Fibroblast of skin of left quadriceps (primary cell): ENCODE measurements at regions not wholly inside any gene's neighbourhood (a gene's known extent, or its start where the extent isn't known, plus 50 kb on each side); places are given as distances from the start of the nearest gene placed in this dataset.
A peak's percentile ranks its signal among the peaks of the same experiment; 100 is the strongest.

ENCODE experiments used
- DNase-seq, 2 experiments: peaks; one replicate each; pipeline ENCODE4 v3.0.0-alpha.2; 2013; ENCODE audit warnings: low read depth in 2 of 2

GRCh38 chr16:87065446-87066132 is 251.6 kb downstream of the C16orf95 start:
- DNase-seq = no peak

- no peak for DNase-seq
These were observed 250.8 kb downstream of the C16orf95 start for GRCh38 chr16:87066133-87067002.

GRCh38 chr16:87067003-87067556 is 250.1 kb downstream of the C16orf95 start:
- DNase-seq = no peak

- no peak for DNase-seq
These were observed 249.1 kb downstream of the C16orf95 start for GRCh38 chr16:87067836-87068761.

GRCh38 chr16:87068762-87069150 is 248.4 kb downstream of the C16orf95 start:
- DNase-seq = no peak

GRCh38 chr16:87070657-87071056 is 246.5 kb downstream of the C16orf95 start:
- DNase-seq = no peak

- no peak for DNase-seq
These were observed 245.1 kb downstream of the C16orf95 start for GRCh38 chr16:87072101-87072500.

GRCh38 chr16:87074641-87075318 is 242.4 kb downstream of the C16orf95 start:
- DNase-seq = no peak

- no peak for DNase-seq
These were observed 241.8 kb downstream of the C16orf95 start for GRCh38 chr16:87075319-87075860.

GRCh38 chr16:87076331-87076949 is 240.8 kb downstream of the C16orf95 start:
- DNase-seq = no peak

- DNase-seq = no peak
These were observed 240.0 kb downstream of the C16orf95 start for GRCh38 chr16:87076950-87077749.

GRCh38 chr16:87077750-87078127 is 239.5 kb downstream of the C16orf95 start:
- no peak for DNase-seq

- DNase-seq = no peak
These were observed 236.5 kb downstream of the C16orf95 start for GRCh38 chr16:87080571-87081167.

- DNase-seq = no peak
These were observed 231.8 kb downstream of the C16orf95 start for GRCh38 chr16:87085441-87085840.

GRCh38 chr16:87086156-87086555 is 231.0 kb downstream of the C16orf95 start:
- DNase-seq = peak in 1 of 2 experiments; percentile 23

- no peak for DNase-seq
These were observed 230.6 kb downstream of the C16orf95 start for GRCh38 chr16:87086575-87086974.

- DNase-seq = no peak
These were observed 224.2 kb downstream of the C16orf95 start for GRCh38 chr16:87092958-87093357.

GRCh38 chr16:87093804-87094555 is 223.2 kb downstream of the C16orf95 start:
- DNase-seq = no peak

GRCh38 chr16:87094556-87094865 is 222.7 kb downstream of the C16orf95 start:
- DNase-seq = no peak
